ENCODE measurements at regions not wholly inside any gene's neighbourhood (a gene's known extent, or its start where the extent isn't known, plus 50 kb on each side); places are given as distances from the start of the nearest gene placed in this dataset.

GRCh38 chr1:22376976-22377375 is 74.7 kb upstream of the ZBTB40 start:
- no peak overlapping the region for H3K27ac ChIP-seq
- no peaks in the 10 kb centered on the region for H3F3A ChIP-seq (ENCODE audit: low read depth)
- H3K79me2 ChIP-seq (ENCODE audit: low read depth) = no peaks in the 10 kb centered on the region
- no peak overlapping the region for H3K4me3 Mint-ChIP-seq
- no peak overlapping the region for H3K4me3 ChIP-seq
- peaks cover 12% of the 10 kb centered on the region for H3K4me1 Mint-ChIP-seq
- TF ChIP-seq CTCF (IDR thresholded peaks at IDR 0.05) (no peak), EZH2 (IDR thresholded peaks at IDR 0.05) (no peak), EZH2phosphoT487 (IDR thresholded peaks at IDR 0.05) (no peak)
- no peaks in the 10 kb centered on the region for H3K27me3 ChIP-seq
- no peaks in the 10 kb centered on the region for H3K36me3 ChIP-seq
- H3K27me3 Mint-ChIP-seq (ENCODE audit: insufficient read depth, low read depth) = peaks cover 6% of the 10 kb centered on the region
- no peaks in the 10 kb centered on the region for H4K20me1 ChIP-seq (ENCODE audit: low read depth)
- DNase-seq (ENCODE audit: low spot score) = no peak
- H3K4me1 ChIP-seq = peaks cover 8% of the 10 kb centered on the region
- H3K27ac Mint-ChIP-seq = no peak overlapping the region
- peaks cover 2% of the 10 kb centered on the region for H3K9me3 Mint-ChIP-seq
- H3K36me3 Mint-ChIP-seq = peaks cover 1% of the 10 kb centered on the region
- H2AFZ ChIP-seq (replicated peaks) = no peak overlapping the region
- no peaks in the 10 kb centered on the region for H3K9me3 ChIP-seq (ENCODE audit: low read depth)
- H3K4me2 ChIP-seq = no peak overlapping the region
- H3K9ac ChIP-seq = no peak overlapping the region

- Histone ChIP-seq H3K4me2 (peak overlapping the region; percentile 45), H3K36me3 (no peaks in the 10 kb centered on the region), H3K9ac (no peak overlapping the region), H3K9me3 (ENCODE audit: low read depth) (no peaks in the 10 kb centered on the region), H4K20me1 (ENCODE audit: low read depth) (no peaks in the 10 kb centered on the region), H3K4me1 (peaks cover 8% of the 10 kb centered on the region), H2AFZ (replicated peaks) (no peak overlapping the region), H3K27me3 (no peaks in the 10 kb centered on the region), H3F3A (ENCODE audit: low read depth) (no peaks in the 10 kb centered on the region), H3K79me2 (ENCODE audit: low read depth) (no peaks in the 10 kb centered on the region), H3K27ac (no peak overlapping the region), H3K4me3 (no peak overlapping the region)
- DNase-seq (ENCODE audit: low spot score) = peak; percentile 15
- Mint-ChIP-seq H3K4me3 (no peak overlapping the region), H3K4me1 (peaks cover 9% of the 10 kb centered on the region), H3K27me3 (ENCODE audit: insufficient read depth, low read depth) (peaks cover 2% of the 10 kb centered on the region), H3K9me3 (no peaks in the 10 kb centered on the region), H3K27ac (peak overlapping the region; percentile 15), H3K36me3 (peaks cover 1% of the 10 kb centered on the region)
- TF ChIP-seq EZH2 (IDR thresholded peaks at IDR 0.05) (no peak), EZH2phosphoT487 (IDR thresholded peaks at IDR 0.05) (no peak), CTCF (IDR thresholded peaks at IDR 0.05) (no peak)
Observed at GRCh38 chr1:22379566-22379965, 72.1 kb upstream of the ZBTB40 start.

- DNase-seq (ENCODE audit: low spot score) = no peak
- Histone ChIP-seq H3K27me3 (no peaks in the 10 kb centered on the region), H4K20me1 (ENCODE audit: low read depth) (no peaks in the 10 kb centered on the region), H3K4me2 (peak overlapping the region; percentile 45), H3K36me3 (no peaks in the 10 kb centered on the region), H3K27ac (no peak overlapping the region), H3F3A (ENCODE audit: low read depth) (no peaks in the 10 kb centered on the region), H3K79me2 (ENCODE audit: low read depth) (no peaks in the 10 kb centered on the region), H2AFZ (replicated peaks) (no peak overlapping the region), H3K9ac (no peak overlapping the region), H3K4me1 (peaks cover 8% of the 10 kb centered on the region), H3K9me3 (ENCODE audit: low read depth) (no peaks in the 10 kb centered on the region), H3K4me3 (no peak overlapping the region)
- peaks cover 1% of the 10 kb centered on the region for H3K36me3 Mint-ChIP-seq
- TF ChIP-seq EZH2phosphoT487 (IDR thresholded peaks at IDR 0.05) = no peak
- no peak for TF ChIP-seq EZH2 (IDR thresholded peaks at IDR 0.05)
- TF ChIP-seq CTCF (IDR thresholded peaks at IDR 0.05) = no peak
- H3K27me3 Mint-ChIP-seq (ENCODE audit: insufficient read depth, low read depth) = peaks cover 2% of the 10 kb centered on the region
- peak overlapping the region; percentile 15 for H3K27ac Mint-ChIP-seq
- peaks cover 9% of the 10 kb centered on the region for H3K4me1 Mint-ChIP-seq
- H3K4me3 Mint-ChIP-seq = no peak overlapping the region
- H3K9me3 Mint-ChIP-seq = no peaks in the 10 kb centered on the region
Observed at GRCh38 chr1:22380024-22380785, 71.4 kb upstream of the ZBTB40 start.

Data from neural progenitor cell (in vitro differentiated cells).